ENCODE measurements at regions not wholly inside any gene's neighbourhood (a gene's known extent, or its start where the extent isn't known, plus 50 kb on each side); places are given as distances from the start of the nearest gene placed in this dataset.

- H3K9ac ChIP-seq (ENCODE audit: low read length), result no peak overlapping the region
- no peaks in the 10 kb centered on the region for H3K9me2 ChIP-seq (ENCODE audit: insufficient read depth, low read length)
- no peaks in the 10 kb centered on the region for H3K27me3 ChIP-seq (ENCODE audit: insufficient read depth, low read depth, low read length)
- no peak overlapping the region for H2AFZ ChIP-seq (ENCODE audit: low read depth, low read length)
- no peaks in the 10 kb centered on the region for H4K20me1 ChIP-seq (ENCODE audit: insufficient read depth)
- H3F3A ChIP-seq (ENCODE audit: insufficient read depth, low read length, poor library complexity, severe bottlenecking), result no peaks in the 10 kb centered on the region
- no peak for TF ChIP-seq MXI1 (conservative IDR thresholded peaks at IDR 0.05; ENCODE audit: poor library complexity, severe bottlenecking)
- TF ChIP-seq POLR2AphosphoS5 (IDR thresholded peaks at IDR 0.05), result no peak
- TF ChIP-seq EZH2 (IDR thresholded peaks at IDR 0.05; ENCODE audit: borderline replicate concordance, insufficient read depth, low read length, poor library complexity, severe bottlenecking), result no peak
- no peak for TF ChIP-seq CTCF (IDR thresholded peaks at IDR 0.05; ENCODE audit: poor library complexity, severe bottlenecking)
- no peak for TF ChIP-seq RAD21 (conservative IDR thresholded peaks at IDR 0.05)
- no peak for TF ChIP-seq TAF1 (IDR thresholded peaks at IDR 0.05; ENCODE audit: low read depth)
- no peak for TF ChIP-seq EP300 (conservative IDR thresholded peaks at IDR 0.05; ENCODE audit: poor library complexity, severe bottlenecking)
- no peak for TF ChIP-seq REST (IDR thresholded peaks at IDR 0.05; ENCODE audit: borderline replicate concordance)
- no peak for TF ChIP-seq SMC3 (conservative IDR thresholded peaks at IDR 0.05; ENCODE audit: poor library complexity)
- H3K79me2 ChIP-seq (replicated peaks; ENCODE audit: insufficient read depth, low read length), result no peaks in the 10 kb centered on the region
- H3K9me3 ChIP-seq (ENCODE audit: low read length), result no peaks in the 10 kb centered on the region
- H3K4me2 ChIP-seq (ENCODE audit: low read length), result no peak overlapping the region
- H3K27ac ChIP-seq (ENCODE audit: low read length), result no peak overlapping the region
- H3K4me3 ChIP-seq (ENCODE audit: low read length), result no peak overlapping the region
- no peaks in the 10 kb centered on the region for H3K36me3 ChIP-seq (ENCODE audit: insufficient read depth, low read length)
These were observed 1691.5 kb downstream of the MAT2B start for GRCh38 chr5:165196961-165197360.

GRCh38 chr5:165201369-165201768 is 1696.0 kb downstream of the MAT2B start:
- no peak overlapping the region for H3K4me3 ChIP-seq (ENCODE audit: low read length)
- no peaks in the 10 kb centered on the region for H3K27me3 ChIP-seq (ENCODE audit: insufficient read depth, low read depth, low read length)
- no peaks in the 10 kb centered on the region for H3K36me3 ChIP-seq (ENCODE audit: insufficient read depth, low read length)
- H3K79me2 ChIP-seq (replicated peaks; ENCODE audit: insufficient read depth, low read length), result no peaks in the 10 kb centered on the region
- no peak overlapping the region for H3K27ac ChIP-seq (ENCODE audit: low read length)
- H4K20me1 ChIP-seq (ENCODE audit: insufficient read depth), result no peaks in the 10 kb centered on the region
- H3K9ac ChIP-seq (ENCODE audit: low read length), result no peak overlapping the region
- no peaks in the 10 kb centered on the region for H3K9me2 ChIP-seq (ENCODE audit: insufficient read depth, low read length)
- H3F3A ChIP-seq (ENCODE audit: insufficient read depth, low read length, poor library complexity, severe bottlenecking), result no peaks in the 10 kb centered on the region
- no peak overlapping the region for H3K4me2 ChIP-seq (ENCODE audit: low read length)
- TF ChIP-seq POLR2AphosphoS5 (IDR thresholded peaks at IDR 0.05) (no peak), TAF1 (IDR thresholded peaks at IDR 0.05; ENCODE audit: low read depth) (no peak), RAD21 (conservative IDR thresholded peaks at IDR 0.05) (no peak), MXI1 (conservative IDR thresholded peaks at IDR 0.05; ENCODE audit: poor library complexity, severe bottlenecking) (no peak), REST (IDR thresholded peaks at IDR 0.05; ENCODE audit: borderline replicate concordance) (no peak), SMC3 (conservative IDR thresholded peaks at IDR 0.05; ENCODE audit: poor library complexity) (no peak), EZH2 (IDR thresholded peaks at IDR 0.05; ENCODE audit: borderline replicate concordance, insufficient read depth, low read length, poor library complexity, severe bottlenecking) (no peak), CTCF (IDR thresholded peaks at IDR 0.05; ENCODE audit: poor library complexity, severe bottlenecking) (no peak), EP300 (conservative IDR thresholded peaks at IDR 0.05; ENCODE audit: poor library complexity, severe bottlenecking) (no peak)
- no peaks in the 10 kb centered on the region for H3K9me3 ChIP-seq (ENCODE audit: low read length)
- no peak overlapping the region for H2AFZ ChIP-seq (ENCODE audit: low read depth, low read length)
